ENCODE measurements at regions not wholly inside any gene's neighbourhood (a gene's known extent, or its start where the extent isn't known, plus 50 kb on each side); places are given as distances from the start of the nearest gene placed in this dataset.

DNA sequence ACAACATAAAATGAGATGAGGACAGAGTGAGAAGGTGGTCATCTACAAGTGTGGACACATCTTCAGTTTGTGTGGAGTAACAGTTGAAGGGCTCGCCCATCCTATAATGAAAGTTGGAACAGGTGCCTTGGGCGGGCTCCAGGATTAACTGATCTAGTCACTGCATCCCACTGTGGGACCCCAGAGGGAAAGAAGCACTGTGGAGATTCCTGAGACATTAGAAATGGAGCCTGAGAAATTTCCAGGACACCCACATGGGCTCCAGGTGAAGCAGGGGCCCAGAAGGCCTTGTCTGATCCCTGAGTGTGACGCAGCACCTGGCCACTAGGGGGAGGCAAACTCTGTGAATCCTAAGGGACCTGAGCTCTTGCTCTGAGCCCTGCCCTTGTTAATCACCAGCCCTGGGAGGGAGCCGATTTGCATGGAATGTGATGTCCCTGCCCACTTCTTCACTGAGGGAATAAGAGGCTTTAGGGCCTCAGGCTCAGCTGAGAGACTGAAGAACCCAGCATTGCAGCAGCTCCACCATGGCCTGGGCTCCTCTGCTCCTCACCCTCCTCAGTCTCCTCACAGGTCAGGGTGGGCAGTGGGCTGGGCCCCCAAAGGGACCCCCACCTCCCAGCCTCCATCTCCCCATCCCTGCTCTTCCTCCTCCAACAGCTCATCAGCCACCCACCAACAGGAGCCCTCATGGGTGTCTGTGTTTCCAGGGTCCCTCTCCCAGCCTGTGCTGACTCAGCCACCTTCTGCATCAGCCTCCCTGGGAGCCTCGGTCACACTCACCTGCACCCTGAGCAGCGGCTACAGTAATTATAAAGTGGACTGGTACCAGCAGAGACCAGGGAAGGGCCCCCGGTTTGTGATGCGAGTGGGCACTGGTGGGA, 98.4 kb downstream of the VPREB1 start:
- H2BK120ac ChIP-seq (ENCODE audit: low read depth, low read length, poor library complexity, severe bottlenecking) = no peak overlapping the region
- no peak overlapping the region for H4K8ac ChIP-seq (replicated peaks; ENCODE audit: insufficient read length, low read depth, low read length)
- no peak overlapping the region for H3K23ac ChIP-seq (ENCODE audit: insufficient read length, low read depth, low read length)
- no peak overlapping the region for H3K4me2 ChIP-seq (ENCODE audit: insufficient read depth, insufficient read length, low read length)
- no peaks in the 10 kb centered on the region for H3K4me1 ChIP-seq (ENCODE audit: insufficient read depth, low read length)
- no peak overlapping the region for H2AK5ac ChIP-seq (ENCODE audit: insufficient read length, low read length)
- H3K4ac ChIP-seq (ENCODE audit: low read depth, low read length) = no peak overlapping the region
- peak; percentile 93 for DNase-seq
- TF ChIP-seq, protein P1, sequence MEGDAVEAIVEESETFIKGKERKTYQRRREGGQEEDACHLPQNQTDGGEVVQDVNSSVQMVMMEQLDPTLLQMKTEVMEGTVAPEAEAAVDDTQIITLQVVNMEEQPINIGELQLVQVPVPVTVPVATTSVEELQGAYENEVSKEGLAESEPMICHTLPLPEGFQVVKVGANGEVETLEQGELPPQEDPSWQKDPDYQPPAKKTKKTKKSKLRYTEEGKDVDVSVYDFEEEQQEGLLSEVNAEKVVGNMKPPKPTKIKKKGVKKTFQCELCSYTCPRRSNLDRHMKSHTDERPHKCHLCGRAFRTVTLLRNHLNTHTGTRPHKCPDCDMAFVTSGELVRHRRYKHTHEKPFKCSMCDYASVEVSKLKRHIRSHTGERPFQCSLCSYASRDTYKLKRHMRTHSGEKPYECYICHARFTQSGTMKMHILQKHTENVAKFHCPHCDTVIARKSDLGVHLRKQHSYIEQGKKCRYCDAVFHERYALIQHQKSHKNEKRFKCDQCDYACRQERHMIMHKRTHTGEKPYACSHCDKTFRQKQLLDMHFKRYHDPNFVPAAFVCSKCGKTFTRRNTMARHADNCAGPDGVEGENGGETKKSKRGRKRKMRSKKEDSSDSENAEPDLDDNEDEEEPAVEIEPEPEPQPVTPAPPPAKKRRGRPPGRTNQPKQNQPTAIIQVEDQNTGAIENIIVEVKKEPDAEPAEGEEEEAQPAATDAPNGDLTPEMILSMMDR (conservative IDR thresholded peaks at IDR 0.05) = peak; percentile 96
- WGBS (ENCODE audit: extremely low coverage, insufficient read length, low lambda C conversion rate) = no CpG with 5 or more reads among the region's 8 CpGs
- no peak overlapping the region for H3K9ac ChIP-seq (ENCODE audit: extremely low read depth, insufficient read length, low read length)
- no peak overlapping the region for H3K4me3 Mint-ChIP-seq
- H3K27ac ChIP-seq (ENCODE audit: insufficient read length, low read depth, low read length) = no peak overlapping the region
- H2BK5ac ChIP-seq (ENCODE audit: insufficient read length, low read length) = no peak overlapping the region
- peaks cover 76% of the 10 kb centered on the region for H3K27me3 ChIP-seq (ENCODE audit: insufficient read depth, low read length)
- H3K4me1 Mint-ChIP-seq = peaks cover 13 to 16% of the 10 kb centered on the region in 2 experiments
- no peak overlapping the region; a peak in 1 of 7 replicates for H3K27ac Mint-ChIP-seq
- H3K14ac ChIP-seq (ENCODE audit: insufficient read depth, low read length) = no peak overlapping the region
- no peak overlapping the region for H2BK20ac ChIP-seq (ENCODE audit: low read depth, low read length, poor library complexity, severe bottlenecking)
- peaks cover 100% of the 10 kb centered on the region for H3K27me3 Mint-ChIP-seq (ENCODE audit: low read depth)
- no peak overlapping the region for H3T11ph ChIP-seq (ENCODE audit: low read length)
- no peak overlapping the region for H4K5ac ChIP-seq (ENCODE audit: insufficient read length, low read depth, low read length)
- H3K56ac ChIP-seq (ENCODE audit: insufficient read length, low read depth, low read length) = no peak overlapping the region
- H2AFZ ChIP-seq (ENCODE audit: low read length) = no peak overlapping the region
- H3K18ac ChIP-seq (ENCODE audit: insufficient read length, low read depth, low read length) = no peak overlapping the region
- no peaks in the 10 kb centered on the region for H3K9me3 ChIP-seq (ENCODE audit: control insufficient read depth, low read depth, low read length)
- no peaks in the 10 kb centered on the region for H3K36me3 Mint-ChIP-seq (ENCODE audit: insufficient read depth in 1 of 3, low read depth in 3 of 3)
- no peaks in the 10 kb centered on the region for H3K79me2 ChIP-seq (ENCODE audit: insufficient read depth, low read length)
- no peaks in the 10 kb centered on the region; a peak in 1 of 5 replicates for H3K9me3 Mint-ChIP-seq
- H2BK15ac ChIP-seq (ENCODE audit: low read depth, low read length) = no peak overlapping the region
- H3K23me2 ChIP-seq (ENCODE audit: insufficient read length, low read depth, low read length, poor library complexity, severe bottlenecking) = no peaks in the 10 kb centered on the region
- no peaks in the 10 kb centered on the region for H4K20me1 ChIP-seq (ENCODE audit: control insufficient read depth, insufficient read depth, insufficient read length)
- no peak overlapping the region for H4K91ac ChIP-seq (ENCODE audit: insufficient read length, low read depth, low read length)
- H2BK12ac ChIP-seq (ENCODE audit: insufficient read length, low read depth, low read length) = no peak overlapping the region
- H3K79me1 ChIP-seq (ENCODE audit: insufficient read depth, low read depth, low read length, poor library complexity, severe bottlenecking) = no peaks in the 10 kb centered on the region
